HEK293 (cell line): ENCODE measurements at regions not wholly inside any gene's neighbourhood (a gene's known extent, or its start where the extent isn't known, plus 50 kb on each side); places are given as distances from the start of the nearest gene placed in this dataset.

Source experiments
- GLI4 ChIP-seq: fragments of 450-650 bp; formaldehyde crosslinking; IDR thresholded peaks from 2 replicates; pipeline ENCODE4 v1.5.1; 2016; ENCODE audit warnings: missing biosample characterization, missing genetic modification characterization
- SETDB1 ChIP-seq: IDR thresholded peaks from one replicate; pipeline ENCODE4 v1.6.1; 2017; ENCODE audit warnings: mild to moderate bottlenecking, low read length, moderate library complexity, mixed read lengths; ENCODE audit not compliant: insufficient read length
- SP3 ChIP-seq: fragments of 450-650 bp; formaldehyde crosslinking; IDR thresholded peaks from 2 replicates; pipeline ENCODE4 v1.5.1; 2016; ENCODE audit warnings: missing biosample characterization, missing genetic modification characterization
- TCF7L2 ChIP-seq: IDR thresholded peaks from 2 replicates; pipeline ENCODE4 v1.6.1; 2011; ENCODE audit warnings: low read depth, mild to moderate bottlenecking, inconsistent platforms, low read length, moderate library complexity, borderline replicate concordance
- ZNF354C ChIP-seq: fragments of 450-650 bp; formaldehyde crosslinking; IDR thresholded peaks from 2 replicates; pipeline ENCODE4 v1.5.1; 2016; ENCODE audit warnings: missing biosample characterization, missing genetic modification characterization, low read depth, borderline replicate concordance
- ZNF501 ChIP-seq: fragments of 450-650 bp; formaldehyde crosslinking; IDR thresholded peaks from 2 replicates; pipeline ENCODE4 v1.5.1; 2016; ENCODE audit warnings: missing biosample characterization, missing genetic modification characterization
- TF ChIP-seq, protein P1 (sequence below): fragments of 450-650 bp; formaldehyde crosslinking; IDR thresholded peaks from 2 replicates; pipeline ENCODE4 v1.5.1; 2016; ENCODE audit warnings: missing biosample characterization, missing genetic modification characterization
- TF ChIP-seq, protein P2 (sequence below): fragments of 450-650 bp; formaldehyde crosslinking; IDR thresholded peaks from 2 replicates; pipeline ENCODE4 v1.5.1; 2016; ENCODE audit warnings: missing biosample characterization, missing genetic modification characterization
- TF ChIP-seq, protein P3 (sequence below): fragments of 450-650 bp; formaldehyde crosslinking; IDR thresholded peaks from 2 replicates; pipeline ENCODE4 v1.5.1; 2016; ENCODE audit warnings: missing biosample characterization, missing genetic modification characterization, low read depth
- TF ChIP-seq, protein P4 (sequence below): fragments of 450-650 bp; formaldehyde crosslinking; IDR thresholded peaks from 2 replicates; pipeline ENCODE4 v1.5.1; 2016; ENCODE audit warnings: missing biosample characterization, missing genetic modification characterization

DNA sequence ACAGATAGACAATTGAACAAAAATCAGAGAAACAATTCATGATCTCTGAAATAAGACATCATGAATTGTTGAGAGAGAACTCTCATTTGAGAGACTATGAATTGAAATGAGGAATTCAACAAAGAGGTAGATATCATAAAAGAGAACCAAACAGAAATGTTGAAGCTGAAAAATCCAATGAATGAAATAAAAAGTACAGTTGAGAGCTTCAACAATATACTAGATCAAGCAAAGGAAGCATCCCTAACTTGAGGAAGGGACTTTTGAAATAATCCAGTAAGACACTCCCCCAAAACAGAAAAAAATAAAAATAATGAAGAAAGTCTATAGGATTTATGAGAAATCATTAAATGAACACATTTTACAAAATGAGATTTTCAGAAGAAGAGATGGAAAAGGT, 310.0 kb upstream of the PCDH10 start:
- no peak for TF ChIP-seq GLI4 (tag by site-specific recombination)
- no peak for TF ChIP-seq ZNF501
- no peak for TF ChIP-seq SP3 (tag by site-specific recombination)
- TF ChIP-seq ZNF354C, result no peak
- no peak for TF ChIP-seq TCF7L2
- TF ChIP-seq, protein P1, sequence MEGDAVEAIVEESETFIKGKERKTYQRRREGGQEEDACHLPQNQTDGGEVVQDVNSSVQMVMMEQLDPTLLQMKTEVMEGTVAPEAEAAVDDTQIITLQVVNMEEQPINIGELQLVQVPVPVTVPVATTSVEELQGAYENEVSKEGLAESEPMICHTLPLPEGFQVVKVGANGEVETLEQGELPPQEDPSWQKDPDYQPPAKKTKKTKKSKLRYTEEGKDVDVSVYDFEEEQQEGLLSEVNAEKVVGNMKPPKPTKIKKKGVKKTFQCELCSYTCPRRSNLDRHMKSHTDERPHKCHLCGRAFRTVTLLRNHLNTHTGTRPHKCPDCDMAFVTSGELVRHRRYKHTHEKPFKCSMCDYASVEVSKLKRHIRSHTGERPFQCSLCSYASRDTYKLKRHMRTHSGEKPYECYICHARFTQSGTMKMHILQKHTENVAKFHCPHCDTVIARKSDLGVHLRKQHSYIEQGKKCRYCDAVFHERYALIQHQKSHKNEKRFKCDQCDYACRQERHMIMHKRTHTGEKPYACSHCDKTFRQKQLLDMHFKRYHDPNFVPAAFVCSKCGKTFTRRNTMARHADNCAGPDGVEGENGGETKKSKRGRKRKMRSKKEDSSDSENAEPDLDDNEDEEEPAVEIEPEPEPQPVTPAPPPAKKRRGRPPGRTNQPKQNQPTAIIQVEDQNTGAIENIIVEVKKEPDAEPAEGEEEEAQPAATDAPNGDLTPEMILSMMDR, result no peak
- TF ChIP-seq, protein P2, sequence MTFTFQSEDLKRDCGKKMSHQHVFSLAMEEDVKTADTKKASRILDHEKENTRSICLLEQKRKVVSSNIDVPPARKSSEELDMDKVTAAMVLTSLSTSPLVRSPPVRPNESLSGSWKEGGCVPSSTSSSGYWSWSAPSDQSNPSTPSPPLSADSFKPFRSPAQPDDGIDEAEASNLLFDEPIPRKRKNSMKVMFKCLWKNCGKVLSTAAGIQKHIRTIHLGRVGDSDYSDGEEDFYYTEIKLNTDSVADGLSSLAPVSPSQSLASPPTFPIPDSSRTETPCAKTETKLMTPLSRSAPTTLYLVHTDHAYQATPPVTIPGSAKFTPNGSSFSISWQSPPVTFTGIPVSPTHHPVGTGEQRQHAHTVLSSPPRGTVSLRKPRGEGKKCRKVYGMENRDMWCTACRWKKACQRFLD (tag by site-specific recombination), result no peak
- TF ChIP-seq, protein P3, sequence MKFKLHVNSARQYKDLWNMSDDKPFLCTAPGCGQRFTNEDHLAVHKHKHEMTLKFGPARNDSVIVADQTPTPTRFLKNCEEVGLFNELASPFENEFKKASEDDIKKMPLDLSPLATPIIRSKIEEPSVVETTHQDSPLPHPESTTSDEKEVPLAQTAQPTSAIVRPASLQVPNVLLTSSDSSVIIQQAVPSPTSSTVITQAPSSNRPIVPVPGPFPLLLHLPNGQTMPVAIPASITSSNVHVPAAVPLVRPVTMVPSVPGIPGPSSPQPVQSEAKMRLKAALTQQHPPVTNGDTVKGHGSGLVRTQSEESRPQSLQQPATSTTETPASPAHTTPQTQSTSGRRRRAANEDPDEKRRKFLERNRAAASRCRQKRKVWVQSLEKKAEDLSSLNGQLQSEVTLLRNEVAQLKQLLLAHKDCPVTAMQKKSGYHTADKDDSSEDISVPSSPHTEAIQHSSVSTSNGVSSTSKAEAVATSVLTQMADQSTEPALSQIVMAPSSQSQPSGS (tag by site-specific recombination), result no peak
- TF ChIP-seq, protein P4, sequence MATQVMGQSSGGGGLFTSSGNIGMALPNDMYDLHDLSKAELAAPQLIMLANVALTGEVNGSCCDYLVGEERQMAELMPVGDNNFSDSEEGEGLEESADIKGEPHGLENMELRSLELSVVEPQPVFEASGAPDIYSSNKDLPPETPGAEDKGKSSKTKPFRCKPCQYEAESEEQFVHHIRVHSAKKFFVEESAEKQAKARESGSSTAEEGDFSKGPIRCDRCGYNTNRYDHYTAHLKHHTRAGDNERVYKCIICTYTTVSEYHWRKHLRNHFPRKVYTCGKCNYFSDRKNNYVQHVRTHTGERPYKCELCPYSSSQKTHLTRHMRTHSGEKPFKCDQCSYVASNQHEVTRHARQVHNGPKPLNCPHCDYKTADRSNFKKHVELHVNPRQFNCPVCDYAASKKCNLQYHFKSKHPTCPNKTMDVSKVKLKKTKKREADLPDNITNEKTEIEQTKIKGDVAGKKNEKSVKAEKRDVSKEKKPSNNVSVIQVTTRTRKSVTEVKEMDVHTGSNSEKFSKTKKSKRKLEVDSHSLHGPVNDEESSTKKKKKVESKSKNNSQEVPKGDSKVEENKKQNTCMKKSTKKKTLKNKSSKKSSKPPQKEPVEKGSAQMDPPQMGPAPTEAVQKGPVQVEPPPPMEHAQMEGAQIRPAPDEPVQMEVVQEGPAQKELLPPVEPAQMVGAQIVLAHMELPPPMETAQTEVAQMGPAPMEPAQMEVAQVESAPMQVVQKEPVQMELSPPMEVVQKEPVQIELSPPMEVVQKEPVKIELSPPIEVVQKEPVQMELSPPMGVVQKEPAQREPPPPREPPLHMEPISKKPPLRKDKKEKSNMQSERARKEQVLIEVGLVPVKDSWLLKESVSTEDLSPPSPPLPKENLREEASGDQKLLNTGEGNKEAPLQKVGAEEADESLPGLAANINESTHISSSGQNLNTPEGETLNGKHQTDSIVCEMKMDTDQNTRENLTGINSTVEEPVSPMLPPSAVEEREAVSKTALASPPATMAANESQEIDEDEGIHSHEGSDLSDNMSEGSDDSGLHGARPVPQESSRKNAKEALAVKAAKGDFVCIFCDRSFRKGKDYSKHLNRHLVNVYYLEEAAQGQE (tag by site-specific recombination), result no peak
- TF ChIP-seq SETDB1, result peak; percentile 30
